H7 (cell line): ENCODE measurements at regions not wholly inside any gene's neighbourhood (a gene's known extent, or its start where the extent isn't known, plus 50 kb on each side); places are given as distances from the start of the nearest gene placed in this dataset.
"Not testable (repeated sequence)": the region's sequence is repeated elsewhere in the genome, so short reads cannot be mapped to it uniquely, and the experiment has no call there.

Experiments used
- DNase-seq: peaks from one replicate; pipeline ENCODE4 v3.0.0; 2012
- H3K27me3 ChIP-seq: 2 replicates; pipeline ENCODE4 v1.6.0; 2011; ENCODE audit warnings: mild to moderate bottlenecking, low read length; ENCODE audit not compliant: control insufficient read depth, insufficient read depth
- H3K36me3 ChIP-seq: replicated peaks from 2 replicates; pipeline ENCODE4 v1.5.1; 2011; ENCODE audit warnings: low read length; ENCODE audit not compliant: control insufficient read depth, insufficient read depth
- H3K4me3 ChIP-seq: 2 replicates; pipeline ENCODE4 v1.5.1; 2011; ENCODE audit warnings: low read depth, mild to moderate bottlenecking, control low read depth, low read length, moderate library complexity; ENCODE audit not compliant: insufficient read depth

DNA sequence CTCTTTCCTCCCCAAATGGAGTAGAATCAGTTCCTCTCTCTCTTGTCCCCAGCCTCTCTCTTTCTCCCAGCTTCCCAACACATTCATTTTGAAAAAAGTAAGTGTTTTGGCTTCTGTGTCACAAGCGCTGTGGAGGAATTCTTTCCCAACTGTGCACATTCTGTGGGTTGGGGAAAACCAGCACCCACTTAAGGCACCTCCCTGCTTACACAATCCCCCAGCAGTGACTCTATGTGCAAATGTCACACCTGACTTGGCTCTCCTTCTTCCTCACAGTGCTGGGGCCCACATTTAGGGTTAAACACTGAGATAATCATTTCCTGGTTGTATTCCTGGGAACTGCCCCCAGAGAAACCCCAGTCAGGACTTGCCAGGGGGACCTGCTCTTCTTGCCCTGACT, 358.1 kb upstream of the ZNF32 start:
- Histone ChIP-seq H3K36me3 (no peaks in the 10 kb centered on the region), H3K4me3 (no peak overlapping the region), H3K27me3 (no peaks in the 10 kb centered on the region)
- DNase-seq = no peak

DNA sequence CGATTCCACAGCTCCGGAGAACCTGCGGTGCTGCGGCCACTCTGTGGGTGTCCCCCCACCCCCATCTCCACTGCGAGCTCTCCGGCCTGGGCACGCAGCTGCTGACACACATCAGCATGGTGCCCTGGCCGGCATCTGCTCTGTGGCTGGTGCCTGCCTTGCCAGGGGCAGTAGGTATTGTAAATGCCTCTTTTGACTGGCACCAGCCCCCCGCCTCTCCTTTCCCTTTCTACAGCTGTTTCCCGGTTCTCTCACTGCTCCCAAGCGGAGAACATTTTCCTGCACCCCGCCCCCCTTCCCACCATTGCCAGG, 357.1 kb upstream of the ZNF32 start:
- no peak for DNase-seq

GRCh38 chr10:44004913-44005787, 356.5 kb upstream of the ZNF32 start:
- peak; percentile 36 for DNase-seq
- Histone ChIP-seq H3K36me3 (no peaks in the 10 kb centered on the region), H3K4me3 (no peak overlapping the region), H3K27me3 (no peaks in the 10 kb centered on the region)

More for the DNA sequence above, 357.1 kb upstream of the ZNF32 start:
- H3K27me3 ChIP-seq = no peaks in the 10 kb centered on the region
- no peak overlapping the region for H3K4me3 ChIP-seq
- no peaks in the 10 kb centered on the region for H3K36me3 ChIP-seq

- H3K36me3 ChIP-seq = no peaks in the 10 kb centered on the region
- no peaks in the 10 kb centered on the region for H3K27me3 ChIP-seq
- DNase-seq = no peak
- H3K4me3 ChIP-seq = no peak overlapping the region
Measured at GRCh38 chr10:43998021-43998809, 349.5 kb upstream of the ZNF32 start.

DNA sequence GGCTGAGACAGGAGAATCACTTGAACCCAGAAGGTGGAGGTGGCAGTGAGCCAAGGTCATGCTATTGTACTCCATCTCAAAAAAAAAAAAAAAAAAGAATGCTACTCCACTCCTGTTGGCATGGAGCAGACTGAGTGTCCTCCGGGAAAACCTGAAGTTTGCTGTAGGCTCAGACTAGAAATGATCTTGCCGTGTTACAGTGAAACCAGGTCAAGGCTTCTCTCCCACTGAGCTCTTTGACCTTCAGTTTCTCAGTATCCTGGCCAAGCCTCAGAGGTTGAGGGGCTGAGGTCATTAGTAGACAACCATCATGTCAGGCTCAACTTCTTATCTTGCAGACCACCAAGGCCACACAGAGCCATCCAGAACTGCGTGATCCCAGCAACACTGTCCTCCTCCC, 348.6 kb upstream of the ZNF32 start:
- Histone ChIP-seq H3K27me3 (no peaks in the 10 kb centered on the region), H3K4me3 (no peak overlapping the region), H3K36me3 (no peaks in the 10 kb centered on the region)
- DNase-seq = no peak

DNA sequence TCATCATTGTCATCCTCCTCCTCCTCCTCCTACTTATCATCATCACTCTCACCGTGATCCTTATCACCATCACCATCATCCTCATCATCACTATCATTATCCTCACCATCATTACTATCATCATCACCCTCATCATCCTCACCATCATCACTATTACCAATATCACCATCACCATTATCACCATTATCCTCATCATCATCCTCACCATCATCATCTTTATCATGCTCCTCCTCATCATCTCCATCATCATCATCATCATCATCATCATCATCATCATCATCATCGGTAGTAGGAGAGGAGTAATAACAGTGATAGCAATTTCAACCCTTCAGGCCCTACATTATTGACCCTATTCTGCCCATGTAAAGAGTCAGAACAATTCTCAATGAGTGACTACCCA, 345.9 kb upstream of the ZNF32 start:
- DNase-seq = no peak
- Histone ChIP-seq H3K36me3 (no peaks in the 10 kb centered on the region), H3K4me3 (no peak overlapping the region), H3K27me3 (no peaks in the 10 kb centered on the region)

- not testable (repeated sequence) for H3K27me3 ChIP-seq, DNase-seq, H3K4me3 ChIP-seq, H3K36me3 ChIP-seq
Measured at GRCh38 chr10:43992816-43993215, 344.1 kb upstream of the ZNF32 start.

- no peak for DNase-seq
Measured at GRCh38 chr10:43986374-43986773, 337.7 kb upstream of the ZNF32 start.

GRCh38 chr10:43985941-43986340, 337.3 kb upstream of the ZNF32 start:
- no peak for DNase-seq
- Histone ChIP-seq H3K27me3 (no peaks in the 10 kb centered on the region), H3K36me3 (no peaks in the 10 kb centered on the region), H3K4me3 (no peak overlapping the region)

More at GRCh38 chr10:43986374-43986773, 337.7 kb upstream of the ZNF32 start:
- Histone ChIP-seq H3K4me3 (no peak overlapping the region), H3K36me3 (no peaks in the 10 kb centered on the region), H3K27me3 (no peaks in the 10 kb centered on the region)

- Histone ChIP-seq H3K4me3 (no peak overlapping the region), H3K27me3 (no peaks in the 10 kb centered on the region), H3K36me3 (no peaks in the 10 kb centered on the region)
- DNase-seq = no peak
Measured at GRCh38 chr10:43983856-43984271, 335.2 kb upstream of the ZNF32 start.

- H3K4me3 ChIP-seq = no peak overlapping the region
- no peak for DNase-seq
- no peaks in the 10 kb centered on the region for H3K27me3 ChIP-seq
- H3K36me3 ChIP-seq = no peaks in the 10 kb centered on the region
Measured at GRCh38 chr10:43983405-43983804, 334.7 kb upstream of the ZNF32 start.

GRCh38 chr10:43982250-43982649, 333.6 kb upstream of the ZNF32 start:
- no peaks in the 10 kb centered on the region for H3K27me3 ChIP-seq
- DNase-seq = no peak
- H3K4me3 ChIP-seq = no peak overlapping the region
- H3K36me3 ChIP-seq = no peaks in the 10 kb centered on the region

- Histone ChIP-seq H3K4me3 (no peak overlapping the region), H3K27me3 (no peaks in the 10 kb centered on the region), H3K36me3 (no peaks in the 10 kb centered on the region)
- no peak for DNase-seq
Measured at GRCh38 chr10:43981696-43982095, 333.0 kb upstream of the ZNF32 start.

DNA sequence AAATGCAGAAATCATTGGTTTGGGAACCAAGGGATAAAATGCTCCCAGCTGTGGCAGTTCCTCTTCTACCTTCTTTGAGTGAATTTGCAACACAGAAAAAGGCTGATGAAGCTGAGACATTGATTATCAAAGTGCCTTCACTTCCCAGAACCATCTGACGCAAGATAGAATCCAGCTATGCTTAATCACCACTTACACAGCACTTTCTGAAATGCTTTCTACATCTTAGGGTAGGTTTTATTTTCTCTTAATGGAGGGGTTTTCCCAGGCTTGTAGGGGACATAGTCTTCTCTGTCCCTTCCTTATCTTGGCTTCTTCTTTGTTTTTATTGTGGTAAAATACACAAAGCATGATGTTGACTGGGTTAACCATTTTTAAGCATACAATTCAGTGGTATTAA, 332.6 kb upstream of the ZNF32 start:
- Histone ChIP-seq H3K27me3 (no peaks in the 10 kb centered on the region), H3K36me3 (no peaks in the 10 kb centered on the region), H3K4me3 (no peak overlapping the region)
- no peak for DNase-seq

GRCh38 chr10:43980715-43981114, 332.0 kb upstream of the ZNF32 start:
- Histone ChIP-seq H3K4me3 (no peak overlapping the region), H3K36me3 (no peaks in the 10 kb centered on the region), H3K27me3 (no peaks in the 10 kb centered on the region)
- no peak for DNase-seq
